Eye (tissue), 1 donor: ENCODE measurements at regions not wholly inside any gene's neighbourhood (a gene's known extent, or its start where the extent isn't known, plus 50 kb on each side); places are given as distances from the start of the nearest gene placed in this dataset.
A peak's percentile ranks its signal among the peaks of the same experiment; 100 is the strongest.
"Not testable (repeated sequence)": the region's sequence is repeated elsewhere in the genome, so short reads cannot be mapped to it uniquely, and the experiment has no call there.

ENCODE experiments used
- DNase-seq: peaks from one replicate; pipeline ENCODE4 v3.0.0-alpha.2; 2015

DNA sequence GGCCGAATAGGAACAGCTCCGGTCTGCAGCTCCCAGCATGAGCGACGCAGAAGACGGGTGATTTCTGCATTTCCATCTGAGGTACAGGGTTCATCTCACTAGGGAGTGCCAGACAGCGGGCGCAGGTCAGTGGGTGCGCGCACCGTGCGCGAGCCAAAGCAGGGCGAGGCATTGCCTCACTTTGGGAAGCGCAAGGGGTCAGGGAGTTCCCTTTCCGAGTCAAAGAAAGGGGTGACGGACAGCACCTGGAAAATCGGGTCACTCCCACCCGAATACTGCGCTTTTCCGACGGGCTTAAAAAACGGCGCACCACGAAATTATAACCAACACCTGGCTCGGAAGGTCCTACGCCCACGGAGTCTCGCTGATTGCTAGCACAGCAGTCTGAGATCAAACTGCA, 386.8 kb upstream of the SPHKAP start:
- DNase-seq: not testable (repeated sequence)

- no peak for DNase-seq
Observed at GRCh38 chr2:228561816-228562215, 380.3 kb upstream of the SPHKAP start.

DNA sequence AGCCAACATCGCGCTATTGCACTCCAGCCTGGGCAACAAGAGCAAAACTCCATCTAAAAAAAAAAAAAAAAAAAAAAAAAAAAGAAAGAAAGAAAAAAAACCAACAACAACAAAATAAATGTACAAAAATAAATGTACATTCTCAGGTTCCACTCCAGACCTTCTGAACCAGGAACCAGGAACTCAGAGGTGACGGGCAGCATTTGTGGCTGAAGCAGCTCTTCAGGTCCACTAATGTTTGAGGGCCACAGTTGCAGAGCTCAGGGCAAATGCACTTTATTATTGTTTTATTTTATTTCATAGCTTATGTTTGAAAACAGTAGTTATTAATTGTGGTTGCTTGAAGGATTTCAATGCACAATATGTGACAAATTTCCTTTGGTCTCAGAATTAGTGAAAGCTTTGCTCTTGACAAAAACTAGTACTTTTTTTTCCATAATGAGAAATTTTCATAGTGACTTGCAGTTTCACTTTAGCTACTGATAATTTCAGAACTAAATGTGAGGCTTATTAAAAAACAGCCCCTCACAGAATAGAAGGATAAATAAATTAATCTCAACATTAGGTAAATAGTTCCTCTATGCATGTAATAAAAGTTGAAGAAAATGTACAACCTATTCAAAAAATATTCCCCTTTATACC, 378.4 kb upstream of the SPHKAP start:
- no peak for DNase-seq

DNA sequence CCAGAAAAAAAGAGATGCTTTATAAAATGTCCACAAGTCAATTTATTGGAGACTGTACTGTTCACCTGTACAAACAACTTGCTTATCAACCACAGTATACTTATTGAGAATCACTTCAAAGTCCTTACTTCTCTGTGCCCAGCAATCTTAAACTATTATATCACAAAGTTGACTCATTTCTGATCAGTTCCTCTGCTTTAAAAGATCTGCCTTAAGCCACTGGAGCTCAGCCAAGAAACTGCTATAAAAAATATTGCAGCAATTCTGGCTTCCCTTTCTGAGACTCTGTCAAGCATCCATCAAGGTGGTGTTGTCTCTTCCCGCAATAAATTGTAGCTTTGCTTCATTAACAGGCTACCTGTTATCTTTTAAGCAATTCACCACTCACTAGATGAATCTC, 375.2 kb upstream of the SPHKAP start:
- DNase-seq: no peak

DNA sequence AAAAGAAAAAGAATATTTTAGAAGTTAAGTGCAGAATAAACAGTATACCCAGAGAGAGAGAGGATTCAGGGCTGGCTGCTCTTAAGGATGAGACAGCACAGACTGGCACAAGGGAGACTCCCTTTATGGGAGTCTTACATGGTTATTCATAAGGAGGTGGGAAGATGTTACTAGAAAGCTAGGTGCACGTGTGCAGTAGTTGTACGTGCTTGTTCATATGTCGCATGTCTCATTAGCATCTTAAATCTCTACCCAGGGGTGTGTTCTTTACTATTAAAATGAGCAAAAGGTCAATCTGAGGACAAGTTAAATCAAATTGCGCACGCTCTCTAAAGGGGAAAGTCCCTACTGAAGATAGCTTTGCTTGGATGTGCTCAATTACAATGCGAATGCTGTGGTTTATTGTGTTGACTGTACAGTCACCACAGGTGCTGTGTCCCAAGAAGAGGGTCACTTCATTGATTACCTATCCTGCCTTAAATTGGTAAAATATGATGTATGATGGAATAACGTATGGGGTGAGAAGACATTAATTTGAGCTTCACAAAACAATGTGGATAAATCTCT, 368.0 kb upstream of the SPHKAP start:
- DNase-seq: no peak

GRCh38 chr2:228548230-228548629, 366.7 kb upstream of the SPHKAP start:
- DNase-seq: no peak

GRCh38 chr2:228545748-228546145, 364.3 kb upstream of the SPHKAP start:
- DNase-seq: no peak

DNA sequence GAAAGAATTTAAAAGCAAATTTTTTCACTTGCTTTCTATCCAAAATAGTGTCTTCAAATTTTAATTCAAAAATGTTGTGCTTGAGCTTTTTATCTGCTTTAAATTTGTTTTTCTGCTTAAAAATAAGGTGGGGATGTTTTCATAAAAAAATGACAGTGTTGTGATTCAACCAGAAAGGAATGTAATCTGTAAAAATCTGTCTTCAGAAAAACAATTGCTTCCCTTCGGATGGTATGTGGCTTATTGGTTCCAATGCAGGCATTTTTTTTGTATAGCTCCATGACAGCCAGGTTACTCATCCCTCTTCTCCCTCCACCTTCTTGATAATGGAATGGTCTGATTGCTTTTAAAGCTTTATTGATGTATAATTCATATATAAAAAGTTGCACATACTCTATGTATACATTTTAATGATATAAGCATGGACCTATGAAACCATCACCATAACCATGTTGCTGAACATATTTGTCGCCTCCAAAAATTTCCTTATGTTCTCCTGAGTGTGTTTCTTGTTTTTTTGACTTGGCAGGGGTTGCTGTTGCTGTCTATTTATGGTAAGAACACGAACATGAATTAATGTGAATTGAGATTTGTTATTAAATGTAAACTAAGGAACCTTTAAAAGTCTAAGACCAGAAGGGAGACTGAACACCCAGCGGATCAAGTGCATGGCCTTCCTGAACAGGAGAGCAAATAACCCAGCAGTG, 363.7 kb upstream of the SPHKAP start:
- no peak for DNase-seq

- DNase-seq: no peak
Observed at GRCh38 chr2:228543117-228543516, 361.6 kb upstream of the SPHKAP start.

DNA sequence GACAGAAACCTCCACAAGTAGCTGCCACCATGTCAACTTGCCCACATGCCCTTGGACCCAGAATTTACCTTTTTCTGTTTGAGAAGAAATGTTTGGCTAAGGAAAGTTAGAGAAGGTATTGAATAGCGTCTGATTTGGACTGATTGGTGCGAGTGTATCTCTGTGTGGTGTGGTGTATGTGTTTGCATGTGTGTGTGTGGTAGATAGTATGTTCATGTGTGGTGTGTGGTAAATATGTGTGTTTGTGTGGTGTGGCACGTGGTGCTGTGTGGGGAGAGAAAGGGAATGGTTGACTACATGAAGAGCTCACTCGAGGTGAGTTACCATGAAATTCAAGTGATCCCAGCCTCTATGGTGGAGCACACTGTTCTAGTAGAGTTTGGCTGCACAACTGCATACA, 360.8 kb upstream of the SPHKAP start:
- DNase-seq: no peak

DNA sequence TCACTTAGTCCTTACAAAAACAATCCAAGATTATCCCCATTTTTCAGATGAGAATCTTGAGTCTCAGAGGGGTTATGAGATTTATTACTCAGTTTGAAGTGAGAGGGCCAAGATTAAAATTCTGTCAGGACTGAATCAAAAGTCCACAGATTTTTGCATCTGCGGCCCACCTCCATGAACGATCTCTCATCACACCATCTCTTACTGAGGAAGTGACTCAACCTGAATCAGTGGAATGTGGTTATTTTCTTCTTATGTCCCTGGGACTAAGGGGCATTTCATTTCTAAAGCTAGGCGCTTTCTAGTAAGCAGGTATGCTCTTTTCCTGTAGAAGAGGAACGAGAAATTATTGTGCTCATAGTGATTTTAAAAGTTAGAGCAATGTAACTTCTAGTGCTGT, 360.3 kb upstream of the SPHKAP start:
- no peak for DNase-seq

DNA sequence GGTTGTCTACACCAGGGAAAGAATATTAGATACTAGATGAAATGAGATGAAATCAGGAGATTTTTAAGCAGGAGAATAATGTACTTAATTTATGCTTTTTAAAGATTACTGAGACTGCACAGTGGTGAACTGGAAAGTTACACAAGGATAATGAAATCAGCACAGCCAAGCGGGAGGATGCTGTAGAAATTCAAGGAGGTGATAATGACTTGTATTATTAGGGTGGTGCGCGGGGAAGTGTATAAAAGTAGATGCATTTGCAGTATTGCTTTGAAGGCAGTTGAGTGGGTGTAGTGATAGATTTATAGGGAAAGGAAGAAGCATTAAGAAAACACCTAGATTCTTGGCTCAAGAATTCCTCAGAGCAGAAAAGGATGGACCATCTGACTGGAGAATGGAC, 359.5 kb upstream of the SPHKAP start:
- DNase-seq: no peak

GRCh38 chr2:228535396-228535795, 353.9 kb upstream of the SPHKAP start:
- DNase-seq: peak; percentile 9

DNA sequence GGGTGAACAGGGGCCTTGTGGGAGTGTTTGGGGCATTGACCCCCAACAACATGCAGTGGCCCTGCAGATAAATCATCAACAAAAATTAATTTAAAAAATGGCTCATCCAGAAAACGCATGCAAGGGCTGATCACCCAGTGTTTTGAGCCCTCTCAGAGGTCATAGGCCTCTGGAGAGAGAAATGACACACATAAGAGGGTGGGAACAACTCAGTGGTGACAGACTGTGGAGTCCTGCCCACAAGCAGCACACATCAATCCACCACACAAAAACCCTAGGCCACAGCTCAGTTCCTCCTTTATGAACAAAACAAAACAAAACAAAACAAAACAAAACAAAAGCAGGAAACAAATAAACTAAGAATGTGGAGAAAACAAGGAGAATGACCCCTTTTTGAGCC, 351.7 kb upstream of the SPHKAP start:
- no peak for DNase-seq

GRCh38 chr2:228532233-228532632, 350.7 kb upstream of the SPHKAP start:
- DNase-seq: no peak

DNA sequence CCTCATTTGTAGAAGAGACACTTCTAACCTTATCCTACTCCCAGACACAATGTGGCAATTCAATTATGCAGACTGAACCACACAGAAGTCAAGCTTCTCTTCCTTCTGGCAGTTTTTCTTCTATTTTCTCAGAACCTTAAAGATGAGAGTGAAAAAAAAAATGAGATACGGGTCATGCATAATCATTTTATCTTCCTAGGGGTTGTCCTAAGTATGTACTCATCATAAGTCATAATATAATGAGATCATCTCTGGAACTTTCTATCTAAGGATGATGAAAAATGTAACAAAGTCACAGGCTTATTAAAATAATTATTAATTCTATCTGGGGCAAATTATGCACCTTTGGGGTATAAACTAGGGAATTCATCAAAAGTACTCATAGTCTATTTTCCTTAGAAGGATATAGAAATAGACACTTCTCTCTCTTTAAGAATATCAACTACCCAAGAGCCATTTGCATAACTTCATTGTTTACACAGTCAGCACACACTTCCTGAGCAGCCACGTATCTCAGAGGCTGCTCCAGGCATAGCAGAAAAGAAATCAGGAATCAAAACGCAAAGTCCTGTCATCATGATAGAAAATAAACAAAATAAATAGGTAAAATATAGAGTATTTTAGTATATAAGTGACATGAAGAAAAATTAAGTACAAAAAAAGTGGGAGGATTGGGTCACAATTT, 345.9 kb upstream of the SPHKAP start:
- DNase-seq: no peak

- no peak for DNase-seq
Observed at GRCh38 chr2:228526687-228527086, 345.2 kb upstream of the SPHKAP start.

GRCh38 chr2:228522977-228523376, 341.5 kb upstream of the SPHKAP start:
- no peak for DNase-seq

GRCh38 chr2:228522276-228522675, 340.8 kb upstream of the SPHKAP start:
- DNase-seq: no peak

DNA sequence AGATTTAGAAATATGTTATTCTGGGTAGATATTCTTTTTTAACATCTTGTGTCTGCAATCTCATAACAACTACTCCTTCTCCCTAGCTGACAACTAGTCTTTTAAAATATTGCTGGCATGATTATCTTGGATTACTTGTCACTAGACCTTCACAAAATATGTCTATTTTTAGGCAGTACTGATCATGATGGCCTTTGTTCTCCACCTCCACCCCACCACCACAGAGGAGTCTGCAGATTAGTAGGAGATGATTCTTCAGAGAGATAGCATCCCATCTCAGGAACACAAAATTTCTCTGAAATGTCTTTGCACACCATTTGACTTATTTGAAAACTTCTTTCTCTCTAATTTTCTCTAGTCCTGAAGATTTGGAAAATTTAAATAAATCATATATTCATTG, 338.1 kb upstream of the SPHKAP start:
- no peak for DNase-seq

- no peak for DNase-seq
Observed at GRCh38 chr2:228516019-228516418, 334.5 kb upstream of the SPHKAP start.

DNA sequence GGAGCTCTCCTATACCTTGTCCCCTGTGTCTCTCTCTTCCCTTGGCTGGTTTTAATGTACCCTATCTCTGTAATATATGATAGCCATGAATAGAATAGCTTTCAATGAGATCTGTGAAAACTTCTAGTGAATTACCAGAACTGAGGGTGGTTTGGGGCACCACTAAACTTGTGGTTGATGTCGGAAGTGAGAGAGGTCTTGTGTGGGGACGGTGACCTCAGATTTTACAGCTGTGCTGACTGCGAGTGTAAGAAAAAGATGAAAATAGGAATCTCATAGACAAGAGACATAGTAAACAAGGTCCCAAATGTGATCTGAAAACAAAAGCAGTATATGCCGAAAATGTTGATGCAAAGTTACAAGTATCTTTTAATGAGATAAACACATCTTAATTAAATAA, 332.0 kb upstream of the SPHKAP start:
- not testable (repeated sequence) for DNase-seq

GRCh38 chr2:228509021-228509420, 327.5 kb upstream of the SPHKAP start:
- peak; percentile 5 for DNase-seq

DNA sequence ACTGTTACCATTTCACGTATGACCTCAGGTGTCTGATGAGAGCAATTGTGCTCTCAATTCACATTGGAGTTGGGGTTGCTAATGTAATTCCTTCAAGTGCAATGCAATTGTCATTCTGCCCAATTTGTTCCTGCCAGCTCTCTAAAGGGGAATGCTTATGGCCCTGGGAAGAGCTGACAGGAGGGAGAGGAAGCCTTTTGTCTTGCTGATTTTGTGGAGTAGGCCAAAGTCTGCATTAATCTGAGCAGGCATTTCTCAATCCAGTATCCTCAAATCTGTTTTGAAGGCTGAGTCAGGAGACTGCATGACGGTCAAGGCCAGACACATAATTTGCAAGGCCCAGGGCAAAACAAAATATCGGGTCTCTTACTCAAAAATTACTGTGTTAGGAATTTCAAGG, 326.4 kb upstream of the SPHKAP start:
- DNase-seq: no peak
